GM21529 (cell line): ENCODE measurements at regions not wholly inside any gene's neighbourhood (a gene's known extent, or its start where the extent isn't known, plus 50 kb on each side); places are given as distances from the start of the nearest gene placed in this dataset.

Experiments
- ATAC-seq: cut with Tn5 transposase; IDR thresholded peaks from one replicate; pipeline ENCODE4 v1.9.1; 2021; ENCODE audit not compliant: unreplicated experiment

- no peak for ATAC-seq
Observed at GRCh38 chr4:163948920-163949455, 454.5 kb downstream of the TMA16 start.

GRCh38 chr4:163949976-163950601 is 455.6 kb downstream of the TMA16 start:
- ATAC-seq = no peak

DNA sequence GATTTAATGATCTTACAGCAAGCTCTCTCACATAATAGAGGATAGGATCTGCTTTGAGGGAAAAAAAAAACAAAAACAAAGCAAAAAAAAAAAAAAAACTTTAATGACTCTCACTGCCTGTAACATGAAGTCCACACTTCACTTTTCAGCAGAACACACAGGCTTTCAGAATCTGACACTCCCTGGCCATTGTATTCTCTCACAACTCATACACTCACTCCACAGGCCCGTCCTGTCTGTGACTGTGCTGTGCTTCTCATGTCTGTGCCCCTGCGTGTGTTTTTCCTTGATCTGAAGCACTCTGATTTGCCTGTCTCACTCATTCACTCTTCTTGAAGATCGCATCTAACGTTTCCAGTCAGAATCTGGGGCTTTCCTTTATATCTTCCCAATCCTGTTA is 460.8 kb downstream of the TMA16 start:
- no peak for ATAC-seq

DNA sequence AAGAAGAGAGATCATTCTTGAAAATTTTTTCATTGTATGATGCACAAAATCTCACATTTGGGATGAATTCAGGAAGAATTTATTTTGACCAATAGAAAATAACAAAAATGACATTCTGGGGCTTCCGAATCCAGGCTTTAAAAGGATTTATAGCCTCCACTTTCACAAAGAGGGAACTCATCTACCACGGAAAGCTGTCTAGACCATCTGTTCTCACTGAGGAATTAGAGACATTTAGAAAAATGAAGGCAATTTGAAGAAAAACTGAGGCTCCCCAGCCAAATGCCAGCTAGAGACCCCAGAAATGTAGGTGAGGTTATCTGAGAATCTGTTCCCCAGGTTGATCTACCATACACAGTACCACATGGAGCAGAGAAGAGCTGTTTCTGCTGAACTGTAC is 464.3 kb downstream of the TMA16 start:
- no peak for ATAC-seq

GRCh38 chr4:163959932-163960331 is 465.4 kb downstream of the TMA16 start:
- ATAC-seq = no peak

- ATAC-seq = no peak
Observed at GRCh38 chr4:163966612-163967011, 472.1 kb downstream of the TMA16 start.

- ATAC-seq = peak; percentile 70
Observed at GRCh38 chr4:163967263-163967662, 472.8 kb downstream of the TMA16 start.

DNA sequence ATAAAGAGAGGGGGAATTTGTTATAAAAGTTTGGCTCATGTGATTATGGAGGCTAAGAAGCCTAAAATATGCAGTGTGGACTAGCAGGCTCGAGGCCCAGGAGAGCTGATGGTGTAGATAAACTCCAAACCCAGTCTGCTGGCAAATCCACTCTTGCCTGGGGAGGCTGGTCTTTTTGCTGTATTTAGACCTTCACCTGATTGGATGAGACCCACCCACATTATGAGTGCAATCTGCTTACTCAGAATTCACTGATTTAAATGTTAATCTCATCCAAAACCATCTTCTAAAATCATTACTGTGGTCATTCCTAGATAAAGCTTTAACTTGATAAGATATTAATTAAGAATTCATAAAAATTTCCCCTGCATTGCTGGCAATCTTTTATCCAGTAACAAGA is 473.2 kb downstream of the TMA16 start:
- ATAC-seq = no peak

- ATAC-seq = no peak
Observed at GRCh38 chr4:163969291-163969690, 474.8 kb downstream of the TMA16 start.

GRCh38 chr4:163976588-163976987 is 482.1 kb downstream of the TMA16 start:
- ATAC-seq = no peak

DNA sequence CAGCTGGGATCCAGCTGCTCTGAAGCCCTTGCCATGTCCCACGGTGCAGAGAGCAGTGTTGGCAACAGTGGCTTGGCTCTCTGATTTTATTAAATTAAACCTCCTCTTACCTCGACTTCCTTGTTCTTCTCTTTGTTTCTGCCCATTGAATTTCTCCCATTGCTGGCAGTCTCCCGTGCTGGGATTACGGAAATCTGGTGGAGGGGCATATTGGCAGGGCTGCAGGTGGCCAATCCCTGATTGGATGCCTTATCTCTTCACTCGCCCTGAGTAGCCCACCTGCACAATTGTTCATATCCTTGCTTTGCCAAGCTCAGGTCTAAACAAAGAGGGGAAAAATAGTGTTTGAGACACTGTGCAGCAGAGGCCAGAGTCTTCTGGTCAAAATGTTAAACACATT is 493.9 kb downstream of the TMA16 start:
- ATAC-seq = no peak

- no peak for ATAC-seq
Observed at GRCh38 chr4:163988865-163989264, 494.4 kb downstream of the TMA16 start.

GRCh38 chr4:163991298-163991865 is 496.9 kb downstream of the TMA16 start:
- no peak for ATAC-seq

DNA sequence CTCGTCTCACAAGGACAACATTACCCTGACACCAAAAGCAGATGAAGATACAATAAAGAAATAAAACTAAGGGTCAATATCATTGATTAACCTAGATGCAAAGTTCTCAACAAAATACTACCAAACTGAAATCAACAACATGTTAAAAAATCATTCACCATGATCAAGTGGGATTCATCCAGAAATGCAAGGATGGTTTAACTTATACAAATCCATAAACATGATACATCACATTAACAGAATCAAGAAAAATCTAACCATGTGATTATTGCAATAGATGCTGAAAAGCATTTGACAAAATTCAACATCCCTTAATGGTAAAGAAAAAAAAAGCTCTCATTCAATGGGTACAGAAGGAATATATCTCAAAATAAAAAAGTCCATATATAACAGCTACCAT is 514.9 kb downstream of the TMA16 start:
- ATAC-seq = no peak

GRCh38 chr4:164011791-164012190 is 517.3 kb downstream of the TMA16 start:
- no peak for ATAC-seq

GRCh38 chr4:164012396-164013027 is 518.0 kb downstream of the TMA16 start:
- peak; percentile 68 for ATAC-seq

DNA sequence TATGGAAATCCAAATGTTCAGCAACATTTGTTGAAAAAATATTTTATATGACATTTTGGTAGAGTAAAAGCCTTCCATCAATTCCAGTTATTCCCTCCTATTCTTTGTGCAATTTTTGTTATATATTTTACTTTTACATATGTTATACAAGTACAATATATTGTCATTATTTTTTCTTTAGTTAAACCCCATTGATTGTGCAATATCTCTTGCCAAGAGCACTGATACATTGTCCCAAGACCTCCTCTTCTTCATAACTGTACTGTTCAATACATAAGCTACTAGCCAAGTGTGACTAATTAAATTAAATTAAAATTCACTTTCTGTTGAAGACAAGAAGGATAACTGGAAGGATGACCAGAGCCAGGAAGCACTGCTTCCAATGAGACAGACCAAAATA is 527.5 kb downstream of the TMA16 start:
- no peak for ATAC-seq

DNA sequence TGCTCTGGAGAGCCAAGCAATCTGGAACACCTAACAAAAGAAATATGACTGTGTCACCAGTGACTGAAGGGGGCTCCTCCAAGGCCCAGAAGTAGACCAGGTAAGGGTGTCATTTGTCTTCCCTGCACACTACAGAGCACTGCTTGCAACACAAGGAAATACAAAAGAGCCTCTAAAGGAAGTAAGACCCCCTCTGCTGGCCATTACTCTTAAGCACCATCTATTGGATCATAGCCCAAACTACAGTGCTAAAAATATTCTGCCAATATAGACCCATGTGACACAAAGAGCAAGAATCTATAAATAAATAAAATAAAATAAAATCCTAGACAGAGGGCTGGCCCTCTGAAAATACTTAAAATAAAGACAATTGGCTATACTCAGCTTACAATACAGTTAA is 528.7 kb downstream of the TMA16 start:
- no peak for ATAC-seq

DNA sequence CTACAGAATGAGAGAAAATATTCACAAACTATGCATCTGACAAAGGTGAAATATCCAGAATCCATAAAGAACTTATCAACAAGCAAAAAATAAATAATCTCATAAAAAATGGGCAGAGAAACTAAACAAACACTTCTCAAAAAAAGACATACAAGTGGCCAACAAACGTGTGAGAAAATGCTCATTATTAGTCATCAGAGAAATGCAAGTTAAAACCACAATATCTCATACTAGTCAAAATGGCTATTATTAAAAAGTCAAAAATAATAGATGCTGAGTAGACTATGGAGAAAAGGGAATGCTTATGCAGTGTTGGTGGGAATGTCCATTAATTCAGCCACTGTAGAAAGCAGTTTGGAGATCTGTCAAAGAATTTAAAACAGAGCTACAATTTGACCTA is 533.3 kb downstream of the TMA16 start:
- no peak for ATAC-seq

DNA sequence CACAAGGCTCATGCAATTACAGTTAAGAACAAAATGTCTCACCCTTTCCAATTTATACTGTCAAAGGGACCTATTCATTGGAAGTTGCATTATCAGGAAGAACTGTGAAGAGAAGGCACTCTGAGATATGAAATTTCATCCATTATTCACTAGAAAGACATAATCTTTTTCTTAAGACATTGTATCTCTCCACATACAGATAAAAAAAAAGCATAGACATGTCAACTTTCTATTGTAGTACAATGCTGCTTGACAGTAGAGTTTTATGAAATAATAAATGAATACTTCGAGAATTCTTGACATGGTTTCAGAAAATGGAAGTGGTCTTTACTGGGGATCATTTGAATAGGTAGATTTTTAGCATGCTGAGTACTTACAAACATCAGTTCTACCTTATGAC is 545.0 kb downstream of the TMA16 start:
- ATAC-seq = no peak

- ATAC-seq = no peak
Observed at GRCh38 chr4:164056426-164057142, 562.1 kb downstream of the TMA16 start.
